Prostate gland (tissue), 2 donors: ENCODE measurements at regions not wholly inside any gene's neighbourhood (a gene's known extent, or its start where the extent isn't known, plus 50 kb on each side); places are given as distances from the start of the nearest gene placed in this dataset.

ENCODE experiments used
- POLR2A ChIP-seq: fragments of 450-650 bp; IDR thresholded peaks from one replicate; pipeline ENCODE4 v1.6.1; 2016; ENCODE audit warnings: antibody characterized with exemption, mild to moderate bottlenecking
- TF ChIP-seq, protein P1 (sequence below), 4 experiments: fragments of 200-600 bp in 2 of 4; fragments of 450-650 bp in 2 of 4; sonication (generic) in 2 of 4; IDR thresholded peaks; 1 replicate in 3 of 4; 2 replicates in 1 of 4; pipeline ENCODE4 v1.5.1; 2016 to 2019; ENCODE audit warnings: antibody characterized with exemption in 4 of 4, mild to moderate bottlenecking in 2 of 4, moderate library complexity in 2 of 4

DNA sequence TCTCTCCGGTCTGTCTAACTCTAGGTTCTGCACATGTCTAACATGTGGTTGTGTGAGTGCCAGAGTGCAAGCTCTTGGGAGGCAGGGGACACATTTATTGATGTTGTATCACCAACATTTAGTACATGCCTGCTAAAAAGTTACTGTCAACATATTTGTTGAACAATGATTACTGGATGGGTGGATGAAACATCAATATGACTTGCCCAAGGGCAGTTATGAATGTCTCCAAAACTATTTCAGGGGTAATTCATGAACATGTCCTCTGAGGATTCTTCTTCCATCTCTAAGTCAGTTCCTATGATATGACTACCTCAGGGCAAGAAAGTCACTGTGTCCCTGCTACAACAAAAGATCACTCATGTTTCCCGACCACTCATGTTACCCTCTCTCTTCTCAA, 91.3 kb upstream of the STEAP1B start:
- TF ChIP-seq POLR2A: no peak
- TF ChIP-seq, protein P1, sequence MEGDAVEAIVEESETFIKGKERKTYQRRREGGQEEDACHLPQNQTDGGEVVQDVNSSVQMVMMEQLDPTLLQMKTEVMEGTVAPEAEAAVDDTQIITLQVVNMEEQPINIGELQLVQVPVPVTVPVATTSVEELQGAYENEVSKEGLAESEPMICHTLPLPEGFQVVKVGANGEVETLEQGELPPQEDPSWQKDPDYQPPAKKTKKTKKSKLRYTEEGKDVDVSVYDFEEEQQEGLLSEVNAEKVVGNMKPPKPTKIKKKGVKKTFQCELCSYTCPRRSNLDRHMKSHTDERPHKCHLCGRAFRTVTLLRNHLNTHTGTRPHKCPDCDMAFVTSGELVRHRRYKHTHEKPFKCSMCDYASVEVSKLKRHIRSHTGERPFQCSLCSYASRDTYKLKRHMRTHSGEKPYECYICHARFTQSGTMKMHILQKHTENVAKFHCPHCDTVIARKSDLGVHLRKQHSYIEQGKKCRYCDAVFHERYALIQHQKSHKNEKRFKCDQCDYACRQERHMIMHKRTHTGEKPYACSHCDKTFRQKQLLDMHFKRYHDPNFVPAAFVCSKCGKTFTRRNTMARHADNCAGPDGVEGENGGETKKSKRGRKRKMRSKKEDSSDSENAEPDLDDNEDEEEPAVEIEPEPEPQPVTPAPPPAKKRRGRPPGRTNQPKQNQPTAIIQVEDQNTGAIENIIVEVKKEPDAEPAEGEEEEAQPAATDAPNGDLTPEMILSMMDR (IDR thresholded peaks at IDR 0.05): no peak
